ENCODE measurements at regions not wholly inside any gene's neighbourhood (a gene's known extent, or its start where the extent isn't known, plus 50 kb on each side); places are given as distances from the start of the nearest gene placed in this dataset.

DNA sequence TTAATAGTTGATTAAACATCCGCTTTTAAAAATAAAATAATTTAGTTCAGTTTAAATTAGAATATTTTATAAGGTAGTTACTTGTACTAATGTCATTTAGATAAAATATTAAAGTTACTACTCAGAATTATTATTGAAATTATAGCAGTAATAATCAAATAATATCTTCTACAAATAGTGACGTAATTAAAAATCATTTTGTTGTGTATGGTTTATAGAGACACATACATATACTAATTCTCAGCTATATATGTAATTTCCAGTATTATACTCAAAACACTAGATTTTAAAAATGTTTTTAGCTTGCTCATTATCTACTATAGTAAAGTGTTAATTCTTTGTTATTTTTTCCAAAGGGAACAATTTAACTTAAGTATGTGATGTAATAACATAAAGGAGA is 435.2 kb upstream of the MANEA start:
- Histone ChIP-seq H2BK15ac (ENCODE audit: low read length) (no peak overlapping the region), H3K4me1 (replicated peaks in 1 of 4; ENCODE audit: control insufficient read depth in 3 of 4, insufficient read depth in 4 of 4, low read length in 3 of 4) (no peaks in the 10 kb centered on the region), H2AK5ac (ENCODE audit: low read depth, low read length) (no peak overlapping the region), H4K91ac (replicated peaks; ENCODE audit: insufficient read length, low read length) (no peak overlapping the region), H3K4me2 (ENCODE audit: insufficient read depth in 1 of 2, low read depth in 2 of 2, low read length in 2 of 2) (no peak overlapping the region), H3K27me3 (replicated peaks in 1 of 4; ENCODE audit: control insufficient read depth in 3 of 4, extremely low read depth in 1 of 4, insufficient read depth in 3 of 4, low read length in 3 of 4) (no peaks in the 10 kb centered on the region), H2BK5ac (ENCODE audit: low read depth, low read length) (no peak overlapping the region), H3K27ac (ENCODE audit: low read depth, low read length) (no peak overlapping the region), H3K56ac (replicated peaks; ENCODE audit: insufficient read length, low read depth, low read length) (no peak overlapping the region), H3K9me3 (ENCODE audit: insufficient read depth in 2 of 2, low read depth in 1 of 2, low read length in 1 of 2) (no peaks in the 10 kb centered on the region), H2BK120ac (replicated peaks; ENCODE audit: low read depth, low read length) (no peak overlapping the region), H3K14ac (ENCODE audit: insufficient read length) (no peak overlapping the region), H4K8ac (ENCODE audit: extremely low read depth, insufficient read depth, low read length) (no peak overlapping the region), H3K9ac (replicated peaks in 1 of 4; ENCODE audit: extremely low read depth in 1 of 4, low read depth in 3 of 4, low read length in 3 of 4) (no peak overlapping the region), H3K4ac (replicated peaks; ENCODE audit: insufficient read length, low read depth, low read length) (no peak overlapping the region), H2AFZ (ENCODE audit: low read length) (no peak overlapping the region), H3K4me3 (ENCODE audit: extremely low read depth in 1 of 4, insufficient read depth in 2 of 4, low read depth in 3 of 4, low read length in 4 of 4) (no peak overlapping the region), H2BK12ac (ENCODE audit: low read depth, low read length) (no peak overlapping the region), H3K23ac (ENCODE audit: insufficient read length) (no peak overlapping the region), H2BK20ac (ENCODE audit: low read length) (no peak overlapping the region), H3K23me2 (ENCODE audit: low read depth, low read length) (no peaks in the 10 kb centered on the region), H3K18ac (ENCODE audit: extremely low read depth, low read length) (no peak overlapping the region), H4K5ac (ENCODE audit: insufficient read length, low read depth, low read length) (no peak overlapping the region), H3K79me2 (ENCODE audit: control insufficient read depth in 1 of 2, insufficient read depth in 2 of 2, low read length in 2 of 2) (no peaks in the 10 kb centered on the region), H3K79me1 (ENCODE audit: low read depth, low read length) (no peaks in the 10 kb centered on the region), H3K36me3 (ENCODE audit: control insufficient read depth in 2 of 4, insufficient read depth in 4 of 4, low read length in 3 of 4) (no peaks in the 10 kb centered on the region), H4K20me1 (replicated peaks in 1 of 2; ENCODE audit: control insufficient read depth in 1 of 2, insufficient read depth in 2 of 2, low read length in 2 of 2) (no peaks in the 10 kb centered on the region)
- POLR2A ChIA-PET (ENCODE audit: partially characterized antibody): no interaction called here
- DNase-seq (ENCODE audit: low read depth in 1 of 2, low spot score in 2 of 2) (no peak), FAIRE-seq (no peak)
- 93% methylated on average over 2 of the region's 2 CpGs; no CpG with 5 or more reads in 1 of the 2 experiments for WGBS, 2 experiments (ENCODE audit: extremely low coverage in 1 of 2, insufficient coverage in 1 of 2, insufficient read length in 1 of 2, insufficient replicate concordance in 2 of 2, low coverage in 1 of 2, low lambda C conversion rate in 2 of 2, missing lambda C conversion rate in 1 of 2)
- CTCF ChIA-PET (ENCODE audit: partially characterized antibody): interaction anchor here (0.8 to 1.5 kb wide), 2 partner anchors 12 to 50 kb away, joined by 3 read pairs; no protein-coding TSS in a partner anchor
- TF ChIP-seq CREB1 (IDR thresholded peaks at IDR 0.05) (no peak), RFX5 (IDR thresholded peaks at IDR 0.05; ENCODE audit: borderline replicate concordance, low read depth, low read length) (no peak), RAD21 (IDR thresholded peaks at IDR 0.05 in 1 of 2, conservative IDR thresholded peaks at IDR 0.05 in 1 of 2; ENCODE audit: low read depth in 2 of 2, low read length in 2 of 2) (no peak), SP1 (IDR thresholded peaks at IDR 0.05; ENCODE audit: low read depth, low read length) (no peak), CTCF (IDR thresholded peaks at IDR 0.05; ENCODE audit: control extremely low read depth in 1 of 3, insufficient read depth in 1 of 3, low read depth in 1 of 3, low read length in 3 of 3) (no peak), BRCA1 (IDR thresholded peaks at IDR 0.05; ENCODE audit: low read depth, low read length) (no peak), TAF7 (optimal IDR thresholded peaks at IDR 0.05; ENCODE audit: borderline replicate concordance, low read depth, low read length) (no peak), SAP30 (IDR thresholded peaks at IDR 0.05; ENCODE audit: insufficient read depth, insufficient replicate concordance, low read length) (no peak), CHD2 (IDR thresholded peaks at IDR 0.05; ENCODE audit: low read length) (no peak)
- TF ChIP-seq, protein P1, sequence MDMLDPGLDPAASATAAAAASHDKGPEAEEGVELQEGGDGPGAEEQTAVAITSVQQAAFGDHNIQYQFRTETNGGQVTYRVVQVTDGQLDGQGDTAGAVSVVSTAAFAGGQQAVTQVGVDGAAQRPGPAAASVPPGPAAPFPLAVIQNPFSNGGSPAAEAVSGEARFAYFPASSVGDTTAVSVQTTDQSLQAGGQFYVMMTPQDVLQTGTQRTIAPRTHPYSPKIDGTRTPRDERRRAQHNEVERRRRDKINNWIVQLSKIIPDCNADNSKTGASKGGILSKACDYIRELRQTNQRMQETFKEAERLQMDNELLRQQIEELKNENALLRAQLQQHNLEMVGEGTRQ (IDR thresholded peaks at IDR 0.05; ENCODE audit: low read length): no peak
